ENCODE measurements at regions not wholly inside any gene's neighbourhood (a gene's known extent, or its start where the extent isn't known, plus 50 kb on each side); places are given as distances from the start of the nearest gene placed in this dataset.

- no peak for TF ChIP-seq CTCF (conservative IDR thresholded peaks at IDR 0.05 in 1 of 2, IDR thresholded peaks at IDR 0.05 in 1 of 2; ENCODE audit: low read depth in 1 of 2, low read length in 2 of 2)
- TF ChIP-seq EZH2 (IDR thresholded peaks at IDR 0.05; ENCODE audit: low read length, missing control alignments): no peak
Measured at GRCh38 chr21:36223451-36223850, 66.8 kb downstream of the DOP1B start.
